Smooth muscle cell (in vitro differentiated cells): ENCODE measurements at regions not wholly inside any gene's neighbourhood (a gene's known extent, or its start where the extent isn't known, plus 50 kb on each side); places are given as distances from the start of the nearest gene placed in this dataset.
A peak's percentile ranks its signal among the peaks of the same experiment; 100 is the strongest.

ENCODE experiments used
- DNase-seq: peaks from one replicate; lab custom pipeline; 2025; ENCODE audit not compliant: unreplicated experiment; lab: John Stamatoyannopoulos, UW
- H2AFZ ChIP-seq: fragments of 200-600 bp; sonication (generic); 2 replicates; pipeline ENCODE4 v1.6.0; 2016; ENCODE audit warnings: antibody characterized with exemption, low read depth, mild to moderate bottlenecking
- H3F3A ChIP-seq: fragments of 200-600 bp; sonication (generic); 2 replicates; pipeline ENCODE4 v1.6.0; 2017; ENCODE audit warnings: antibody characterized with exemption, low read depth
- H3K27ac ChIP-seq: fragments of 200-600 bp; sonication (generic); 2 replicates; pipeline ENCODE4 v1.5.1; 2016; ENCODE audit warnings: low read depth, mild to moderate bottlenecking
- H3K27me3 ChIP-seq: fragments of 200-600 bp; sonication (generic); 2 replicates; pipeline ENCODE4 v1.6.1; 2016; ENCODE audit warnings: low read depth, mild to moderate bottlenecking
- H3K36me3 ChIP-seq: fragments of 200-600 bp; sonication (generic); 2 replicates; pipeline ENCODE4 v1.5.1; 2016; ENCODE audit warnings: low read depth
- H3K4me1 ChIP-seq: fragments of 200-600 bp; sonication (generic); 2 replicates; pipeline ENCODE4 v1.5.1; 2016; ENCODE audit warnings: low read depth
- H3K4me2 ChIP-seq: fragments of 200-600 bp; sonication (generic); 2 replicates; pipeline ENCODE4 v1.6.0; 2016; ENCODE audit warnings: mild to moderate bottlenecking
- H3K4me3 ChIP-seq: fragments of 200-600 bp; sonication (generic); 2 replicates; pipeline ENCODE4 v1.5.1; 2016; ENCODE audit warnings: mild to moderate bottlenecking
- H3K79me2 ChIP-seq: fragments of 200-600 bp; sonication (generic); 2 replicates; pipeline ENCODE4 v1.6.0; 2016; ENCODE audit warnings: low read depth, mild to moderate bottlenecking
- H3K9ac ChIP-seq: fragments of 200-600 bp; sonication (generic); 2 replicates; pipeline ENCODE4 v1.6.0; 2016; ENCODE audit warnings: low read depth
- H3K9me3 ChIP-seq: fragments of 200-600 bp; sonication (generic); replicated peaks from 2 replicates; pipeline ENCODE4 v1.5.1; 2016; ENCODE audit warnings: low read depth
- H4K20me1 ChIP-seq: fragments of 200-600 bp; sonication (generic); 2 replicates; pipeline ENCODE4 v1.6.0; 2016; ENCODE audit warnings: low read depth
- WGBS: methylation state at CpG from one replicate; pipeline ENCODE4 v1.1.7; 2016; ENCODE audit warnings: low lambda C conversion rate; 5-methylcytosine and 5-hydroxymethylcytosine counted together
- TF ChIP-seq, protein P1 (sequence below): fragments of 200-600 bp; sonication (generic); IDR thresholded peaks from 2 replicates; pipeline ENCODE4 v1.5.1; 2017; ENCODE audit warnings: borderline replicate concordance, mild to moderate bottlenecking, antibody characterized with exemption; ENCODE audit not compliant: insufficient read depth, poor library complexity, severe bottlenecking

DNA sequence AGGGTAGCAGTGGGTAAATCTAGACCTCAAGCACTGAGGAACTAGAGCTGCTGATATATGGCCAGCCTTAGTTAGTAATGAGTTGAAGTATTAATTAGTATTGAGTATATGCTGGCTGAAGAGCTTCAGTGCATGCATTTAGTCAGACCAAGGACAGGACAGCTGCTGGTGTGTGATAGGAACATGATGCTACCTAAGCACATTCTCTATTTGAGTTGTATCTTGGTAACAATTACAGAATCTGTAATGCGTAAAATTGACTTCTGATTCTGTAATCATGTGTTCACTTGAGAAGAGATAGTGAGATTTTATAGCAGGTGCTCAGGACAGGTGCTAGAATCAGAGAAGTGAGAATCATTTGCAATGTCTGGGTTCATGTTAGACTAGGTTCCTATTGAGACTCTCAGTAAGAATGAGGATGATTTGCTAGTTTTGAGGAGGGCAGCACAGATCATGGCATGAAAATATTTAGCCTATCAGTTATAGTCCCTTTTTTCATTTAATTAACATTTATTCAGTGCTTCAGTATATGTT, 369.4 kb upstream of the HS3ST5 start:
- H3K4me3 ChIP-seq = no peak overlapping the region
- H3K4me1 ChIP-seq = no peaks in the 10 kb centered on the region
- H4K20me1 ChIP-seq = no peaks in the 10 kb centered on the region
- H3K9me3 ChIP-seq = no peaks in the 10 kb centered on the region
- peaks cover 3% of the 10 kb centered on the region for H3K27me3 ChIP-seq
- H3K27ac ChIP-seq = no peak overlapping the region
- H3K36me3 ChIP-seq = no peaks in the 10 kb centered on the region
- H2AFZ ChIP-seq = no peak overlapping the region
- no peaks in the 10 kb centered on the region for H3K79me2 ChIP-seq
- 96% methylated on average over 1 of the region's 1 CpG for WGBS
- H3F3A ChIP-seq = no peaks in the 10 kb centered on the region
- no peak for DNase-seq
- no peak overlapping the region for H3K4me2 ChIP-seq
- H3K9ac ChIP-seq = no peak overlapping the region
- TF ChIP-seq, protein P1, sequence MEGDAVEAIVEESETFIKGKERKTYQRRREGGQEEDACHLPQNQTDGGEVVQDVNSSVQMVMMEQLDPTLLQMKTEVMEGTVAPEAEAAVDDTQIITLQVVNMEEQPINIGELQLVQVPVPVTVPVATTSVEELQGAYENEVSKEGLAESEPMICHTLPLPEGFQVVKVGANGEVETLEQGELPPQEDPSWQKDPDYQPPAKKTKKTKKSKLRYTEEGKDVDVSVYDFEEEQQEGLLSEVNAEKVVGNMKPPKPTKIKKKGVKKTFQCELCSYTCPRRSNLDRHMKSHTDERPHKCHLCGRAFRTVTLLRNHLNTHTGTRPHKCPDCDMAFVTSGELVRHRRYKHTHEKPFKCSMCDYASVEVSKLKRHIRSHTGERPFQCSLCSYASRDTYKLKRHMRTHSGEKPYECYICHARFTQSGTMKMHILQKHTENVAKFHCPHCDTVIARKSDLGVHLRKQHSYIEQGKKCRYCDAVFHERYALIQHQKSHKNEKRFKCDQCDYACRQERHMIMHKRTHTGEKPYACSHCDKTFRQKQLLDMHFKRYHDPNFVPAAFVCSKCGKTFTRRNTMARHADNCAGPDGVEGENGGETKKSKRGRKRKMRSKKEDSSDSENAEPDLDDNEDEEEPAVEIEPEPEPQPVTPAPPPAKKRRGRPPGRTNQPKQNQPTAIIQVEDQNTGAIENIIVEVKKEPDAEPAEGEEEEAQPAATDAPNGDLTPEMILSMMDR = no peak

DNA sequence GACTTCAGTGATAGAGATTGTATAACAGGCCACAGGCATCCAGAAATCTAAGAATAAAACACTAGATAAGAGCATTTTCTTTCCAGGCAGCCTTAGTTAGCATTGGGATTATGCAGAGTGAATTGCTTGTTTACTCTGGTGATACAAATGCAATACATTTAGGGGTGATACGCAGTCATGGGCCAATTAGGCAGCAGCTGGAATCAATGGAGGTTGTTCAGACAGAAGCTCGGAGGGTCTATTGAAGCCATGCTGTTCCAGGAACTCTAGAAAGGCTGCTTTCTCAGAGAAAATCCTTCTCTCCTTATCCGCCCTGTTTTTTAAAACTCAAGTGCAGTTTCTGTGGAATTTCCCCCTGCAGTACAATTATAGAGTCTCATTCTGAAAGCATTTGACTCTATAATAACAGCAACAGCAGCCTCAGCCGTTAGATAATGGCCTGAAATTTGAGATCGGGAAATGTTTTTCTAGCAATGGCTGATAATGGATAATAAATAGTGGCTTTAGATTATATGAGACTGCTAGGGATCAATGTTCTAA, 364.3 kb upstream of the HS3ST5 start:
- no peaks in the 10 kb centered on the region for H3K27me3 ChIP-seq
- WGBS = 18% methylated on average over 5 of the region's 5 CpGs
- no peaks in the 10 kb centered on the region for H4K20me1 ChIP-seq
- no peak overlapping the region for H3K9ac ChIP-seq
- no peaks in the 10 kb centered on the region for H3K79me2 ChIP-seq
- H3F3A ChIP-seq = no peaks in the 10 kb centered on the region
- H3K9me3 ChIP-seq = no peaks in the 10 kb centered on the region
- peaks cover 4% of the 10 kb centered on the region for H3K4me1 ChIP-seq
- peak overlapping the region; percentile 22 for H3K27ac ChIP-seq
- H3K36me3 ChIP-seq = no peaks in the 10 kb centered on the region
- H3K4me2 ChIP-seq = peak overlapping the region; percentile 64
- TF ChIP-seq, protein P1 = no peak
- no peak for DNase-seq
- H2AFZ ChIP-seq = peak overlapping the region; percentile 79
- peak overlapping the region; percentile 18 for H3K4me3 ChIP-seq

DNA sequence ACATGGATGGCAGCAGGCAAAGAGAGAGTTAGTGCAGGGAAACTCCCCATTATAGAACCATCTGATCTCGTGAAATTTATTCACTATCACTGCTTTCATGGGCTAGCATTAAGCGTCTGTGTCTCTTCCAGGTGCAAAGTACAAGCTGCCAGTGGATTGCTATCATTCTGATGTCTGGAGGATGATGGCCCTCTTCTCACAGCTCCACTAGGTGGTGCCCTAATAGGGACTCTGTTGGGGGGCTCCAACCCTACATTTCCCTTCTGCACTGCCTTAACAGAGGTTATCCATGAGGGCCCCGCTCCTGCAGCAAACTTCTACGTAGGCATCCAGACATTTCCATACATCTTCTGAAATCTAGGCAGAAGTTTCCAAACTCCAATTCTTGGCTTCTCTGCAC, 347.8 kb upstream of the HS3ST5 start:
- 96% methylated on average over 4 of the region's 4 CpGs for WGBS
- H3K27ac ChIP-seq = no peak overlapping the region
- H3F3A ChIP-seq = no peaks in the 10 kb centered on the region
- no peaks in the 10 kb centered on the region for H3K27me3 ChIP-seq
- no peaks in the 10 kb centered on the region for H3K79me2 ChIP-seq
- H3K4me2 ChIP-seq = no peak overlapping the region
- H3K36me3 ChIP-seq = no peaks in the 10 kb centered on the region
- TF ChIP-seq, protein P1 = no peak
- H3K4me1 ChIP-seq = no peaks in the 10 kb centered on the region
- no peak overlapping the region for H2AFZ ChIP-seq
- no peak overlapping the region for H3K4me3 ChIP-seq
- no peaks in the 10 kb centered on the region for H3K9me3 ChIP-seq
- no peak for DNase-seq
- H3K9ac ChIP-seq = no peak overlapping the region
- no peaks in the 10 kb centered on the region for H4K20me1 ChIP-seq

DNA sequence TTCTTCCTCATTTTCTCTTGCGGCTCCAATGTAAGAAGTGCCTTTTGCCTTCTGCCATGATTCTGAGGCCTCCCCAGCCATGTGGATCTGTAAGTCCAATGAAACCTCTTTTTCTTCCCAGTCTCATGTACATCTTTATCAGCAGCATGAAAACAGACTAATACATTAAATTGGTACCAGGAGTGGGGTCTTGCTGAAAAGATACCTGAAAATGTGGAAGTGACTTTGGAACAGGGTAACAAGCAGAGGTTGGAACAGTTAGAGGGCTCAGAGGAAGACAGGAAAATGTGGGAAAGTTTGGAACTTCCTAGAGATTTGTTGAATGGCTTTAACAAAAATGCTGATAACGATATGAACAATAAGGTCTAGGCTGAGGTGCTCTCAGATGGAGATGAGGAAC, 316.7 kb upstream of the HS3ST5 start:
- H3K36me3 ChIP-seq = no peaks in the 10 kb centered on the region
- 96% methylated on average over 2 of the region's 2 CpGs for WGBS
- no peaks in the 10 kb centered on the region for H3K79me2 ChIP-seq

More for the DNA sequence above, 316.7 kb upstream of the HS3ST5 start:
- Histone ChIP-seq H3K4me3 (no peak overlapping the region), H3K4me2 (no peak overlapping the region), H3K27me3 (no peaks in the 10 kb centered on the region), H3K27ac (no peak overlapping the region), H3K4me1 (no peaks in the 10 kb centered on the region), H3K9me3 (no peaks in the 10 kb centered on the region), H4K20me1 (no peaks in the 10 kb centered on the region), H3K9ac (no peak overlapping the region), H2AFZ (no peak overlapping the region), H3F3A (no peaks in the 10 kb centered on the region)
- no peak for DNase-seq
- TF ChIP-seq, protein P1 = no peak
